CD14-positive monocyte (primary cell): ENCODE measurements at regions not wholly inside any gene's neighbourhood (a gene's known extent, or its start where the extent isn't known, plus 50 kb on each side); places are given as distances from the start of the nearest gene placed in this dataset.

Source experiments
- DNase-seq, 3 donors: peaks; one replicate each; pipeline ENCODE4 v3.0.0-alpha.2; 2011 to 2022
- H2AFZ ChIP-seq: 2 replicates; pipeline ENCODE4 v1.6.0; 2012; ENCODE audit warnings: mild to moderate bottlenecking, low read depth, low read length, inconsistent platforms; ENCODE audit not compliant: insufficient read depth, poor library complexity, severe bottlenecking
- H3K27ac ChIP-seq, 2 donors: 1 replicate in 1 of 2; 2 replicates in 1 of 2; pipeline ENCODE4 v1.5.1; 2012 to 2013; ENCODE audit warnings: low read length in 2 of 2, control low read depth in 1 of 2, inconsistent platforms in 1 of 2, low read depth in 1 of 2, mild to moderate bottlenecking in 1 of 2
- H3K27me3 ChIP-seq, 2 donors: one replicate each; pipeline versions ENCODE4 v1.6.0 to v1.6.1; 2011 to 2013; ENCODE audit warnings: low read length in 2 of 2; ENCODE audit not compliant: control insufficient read depth in 2 of 2, insufficient read depth in 2 of 2
- H3K36me3 ChIP-seq, 2 donors: replicated peaks in 1 of 2; 1 replicate in 1 of 2; 2 replicates in 1 of 2; pipeline versions ENCODE4 v1.5.1 to v1.6.1; 2012 to 2013; ENCODE audit warnings: low read length in 2 of 2, control low read depth in 1 of 2, inconsistent platforms in 1 of 2, mild to moderate bottlenecking in 1 of 2; ENCODE audit not compliant: insufficient read depth in 2 of 2, control insufficient read depth in 1 of 2
- H3K4me1 ChIP-seq, 2 donors: 1 replicate in 1 of 2; 2 replicates in 1 of 2; pipeline versions ENCODE4 v1.5.1 to v1.6.1; 2012 to 2013; ENCODE audit warnings: low read length in 2 of 2, control low read depth in 1 of 2, inconsistent platforms in 1 of 2, mild to moderate bottlenecking in 1 of 2, moderate library complexity in 1 of 2; ENCODE audit not compliant: insufficient read depth in 2 of 2, control insufficient read depth in 1 of 2
- H3K4me2 ChIP-seq: replicated peaks from 2 replicates; pipeline ENCODE3; 2012; ENCODE audit warnings: low read length, moderate library complexity, mild to moderate bottlenecking; ENCODE audit not compliant: poor library complexity, severe bottlenecking; ENCODE audit errors: extremely low read depth
- H3K4me3 ChIP-seq, 3 experiments: fragments of 200-600 bp in 1 of 3; sonication (generic) in 1 of 3; replicated peaks in 1 of 3; 1 replicate in 2 of 3; 2 replicates in 1 of 3; pipeline ENCODE4 v1.5.1; 2011 to 2013; ENCODE audit warnings: low read length in 3 of 3, mild to moderate bottlenecking in 3 of 3, control low read depth in 2 of 3, low read depth in 2 of 3, inconsistent platforms in 1 of 3, moderate library complexity in 1 of 3
- H3K79me2 ChIP-seq: 2 replicates; pipeline ENCODE4 v1.6.0; 2012; ENCODE audit warnings: mild to moderate bottlenecking, control low read depth, inconsistent platforms, low read length, moderate library complexity; ENCODE audit not compliant: insufficient read depth
- H3K9ac ChIP-seq: 2 replicates; pipeline ENCODE4 v1.6.0; 2017; ENCODE audit warnings: low read length, mild to moderate bottlenecking; ENCODE audit not compliant: insufficient read depth, poor library complexity, severe bottlenecking
- H3K9me3 ChIP-seq, 2 donors: replicated peaks in 1 of 2; 1 replicate in 1 of 2; 2 replicates in 1 of 2; pipeline versions ENCODE4 v1.5.1 to v1.6.1; 2012 to 2013; ENCODE audit warnings: low read length in 2 of 2, control low read depth in 1 of 2; ENCODE audit not compliant: control insufficient read depth in 1 of 2, insufficient read depth in 1 of 2
- H4K20me1 ChIP-seq: 2 replicates; pipeline ENCODE4 v1.6.0; 2012; ENCODE audit warnings: mild to moderate bottlenecking, low read length, control low read depth, moderate library complexity; ENCODE audit not compliant: insufficient read depth
- H3K27ac Mint-ChIP-seq, 7 donors: one replicate each; pipeline ENCODE4 v1.8.0; 2020; ENCODE audit warnings: mild to moderate bottlenecking in 7 of 7, mixed read lengths in 7 of 7, moderate library complexity in 6 of 7, inconsistent platforms in 2 of 7
- H3K27me3 Mint-ChIP-seq, 3 donors: one replicate each; pipeline ENCODE4 v1.8.0; 2021 to 2022; ENCODE audit warnings: low read depth in 3 of 3, mild to moderate bottlenecking in 3 of 3, mixed read lengths in 3 of 3, moderate library complexity in 3 of 3, inconsistent platforms in 1 of 3
- H3K36me3 Mint-ChIP-seq, 2 donors: one replicate each; pipeline ENCODE4 v1.8.0; 2020; ENCODE audit warnings: mixed read lengths in 2 of 2, inconsistent platforms in 1 of 2, mild to moderate bottlenecking in 1 of 2
- H3K4me1 Mint-ChIP-seq: one replicate; pipeline ENCODE4 v1.8.0; 2020; ENCODE audit warnings: mild to moderate bottlenecking, mixed read lengths
- H3K4me3 Mint-ChIP-seq, 2 donors: one replicate each; pipeline ENCODE4 v1.8.0; 2020; ENCODE audit warnings: mild to moderate bottlenecking in 2 of 2, mixed read lengths in 2 of 2, moderate library complexity in 1 of 2
- H3K9me3 Mint-ChIP-seq, 7 donors: one replicate each; pipeline ENCODE4 v1.8.0; 2020 to 2022; ENCODE audit warnings: mixed read lengths in 7 of 7, mild to moderate bottlenecking in 6 of 7, moderate library complexity in 6 of 7, inconsistent platforms in 2 of 7
- WGBS: methylation state at CpG from one replicate; pipeline ENCODE4 v1.1.5; 2013; ENCODE audit warnings: missing lambda C conversion rate; ENCODE audit not compliant: insufficient coverage; 5-methylcytosine and 5-hydroxymethylcytosine counted together
- intact Hi-C, 2 donors: fragments of 100-400 bp; cut with micrococcal nuclease; formaldehyde crosslinking; loops; one replicate each; pipeline versions ENCODE4 v1.15.0 to v1.15.1; 2023
- TF ChIP-seq, protein P1 (sequence below): fragments of 200-600 bp; IDR thresholded peaks from one replicate; pipeline ENCODE4 v1.8.0; 2022; ENCODE audit warnings: antibody characterized with exemption, mild to moderate bottlenecking

DNA sequence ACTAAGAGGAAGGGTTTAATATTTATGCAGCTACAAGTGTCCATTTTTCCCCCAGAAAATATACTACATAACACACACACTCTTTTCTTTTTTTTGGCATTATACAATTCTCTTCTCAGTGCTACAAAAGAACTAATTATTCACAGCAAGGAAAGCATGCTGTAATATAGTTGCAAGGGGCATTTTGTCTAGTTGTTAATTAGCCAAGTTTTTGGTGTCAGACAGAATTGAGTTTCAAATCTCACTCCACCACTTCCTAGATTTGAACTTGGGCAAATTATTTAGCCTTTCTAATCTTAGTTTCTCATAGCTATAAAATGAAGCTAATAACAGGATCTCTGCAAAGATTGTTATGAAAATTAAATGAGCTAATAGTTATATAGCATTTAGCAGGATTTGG lies 60.0 kb upstream of the VTCN1 start:
- no peaks in the 10 kb centered on the region for H3K79me2 ChIP-seq
- H3K36me3 Mint-ChIP-seq, result no peaks in the 10 kb centered on the region
- H3K27ac Mint-ChIP-seq, result no peak overlapping the region
- H3K27me3 ChIP-seq, result no peaks in the 10 kb centered on the region
- peaks cover 0 to 4% (median 2%) of the 10 kb centered on the region in 7 donors for H3K9me3 Mint-ChIP-seq
- no peaks in the 10 kb centered on the region for H3K36me3 ChIP-seq
- no peaks in the 10 kb centered on the region for H4K20me1 ChIP-seq
- H3K27ac ChIP-seq, result no peak overlapping the region
- H3K9me3 ChIP-seq, result no peaks in the 10 kb centered on the region
- H3K4me3 Mint-ChIP-seq, result no peak overlapping the region
- no peak overlapping the region for H3K4me3 ChIP-seq
- H3K9ac ChIP-seq, result no peak overlapping the region
- TF ChIP-seq, protein P1, sequence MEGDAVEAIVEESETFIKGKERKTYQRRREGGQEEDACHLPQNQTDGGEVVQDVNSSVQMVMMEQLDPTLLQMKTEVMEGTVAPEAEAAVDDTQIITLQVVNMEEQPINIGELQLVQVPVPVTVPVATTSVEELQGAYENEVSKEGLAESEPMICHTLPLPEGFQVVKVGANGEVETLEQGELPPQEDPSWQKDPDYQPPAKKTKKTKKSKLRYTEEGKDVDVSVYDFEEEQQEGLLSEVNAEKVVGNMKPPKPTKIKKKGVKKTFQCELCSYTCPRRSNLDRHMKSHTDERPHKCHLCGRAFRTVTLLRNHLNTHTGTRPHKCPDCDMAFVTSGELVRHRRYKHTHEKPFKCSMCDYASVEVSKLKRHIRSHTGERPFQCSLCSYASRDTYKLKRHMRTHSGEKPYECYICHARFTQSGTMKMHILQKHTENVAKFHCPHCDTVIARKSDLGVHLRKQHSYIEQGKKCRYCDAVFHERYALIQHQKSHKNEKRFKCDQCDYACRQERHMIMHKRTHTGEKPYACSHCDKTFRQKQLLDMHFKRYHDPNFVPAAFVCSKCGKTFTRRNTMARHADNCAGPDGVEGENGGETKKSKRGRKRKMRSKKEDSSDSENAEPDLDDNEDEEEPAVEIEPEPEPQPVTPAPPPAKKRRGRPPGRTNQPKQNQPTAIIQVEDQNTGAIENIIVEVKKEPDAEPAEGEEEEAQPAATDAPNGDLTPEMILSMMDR, result no peak
- no peak overlapping the region for H3K4me2 ChIP-seq
- no peaks in the 10 kb centered on the region for H3K4me1 Mint-ChIP-seq
- H2AFZ ChIP-seq, result no peak overlapping the region
- no peak for DNase-seq
- no peaks in the 10 kb centered on the region for H3K4me1 ChIP-seq
- no peaks in the 10 kb centered on the region for H3K27me3 Mint-ChIP-seq
- intact Hi-C loops, result no loop called here

DNA sequence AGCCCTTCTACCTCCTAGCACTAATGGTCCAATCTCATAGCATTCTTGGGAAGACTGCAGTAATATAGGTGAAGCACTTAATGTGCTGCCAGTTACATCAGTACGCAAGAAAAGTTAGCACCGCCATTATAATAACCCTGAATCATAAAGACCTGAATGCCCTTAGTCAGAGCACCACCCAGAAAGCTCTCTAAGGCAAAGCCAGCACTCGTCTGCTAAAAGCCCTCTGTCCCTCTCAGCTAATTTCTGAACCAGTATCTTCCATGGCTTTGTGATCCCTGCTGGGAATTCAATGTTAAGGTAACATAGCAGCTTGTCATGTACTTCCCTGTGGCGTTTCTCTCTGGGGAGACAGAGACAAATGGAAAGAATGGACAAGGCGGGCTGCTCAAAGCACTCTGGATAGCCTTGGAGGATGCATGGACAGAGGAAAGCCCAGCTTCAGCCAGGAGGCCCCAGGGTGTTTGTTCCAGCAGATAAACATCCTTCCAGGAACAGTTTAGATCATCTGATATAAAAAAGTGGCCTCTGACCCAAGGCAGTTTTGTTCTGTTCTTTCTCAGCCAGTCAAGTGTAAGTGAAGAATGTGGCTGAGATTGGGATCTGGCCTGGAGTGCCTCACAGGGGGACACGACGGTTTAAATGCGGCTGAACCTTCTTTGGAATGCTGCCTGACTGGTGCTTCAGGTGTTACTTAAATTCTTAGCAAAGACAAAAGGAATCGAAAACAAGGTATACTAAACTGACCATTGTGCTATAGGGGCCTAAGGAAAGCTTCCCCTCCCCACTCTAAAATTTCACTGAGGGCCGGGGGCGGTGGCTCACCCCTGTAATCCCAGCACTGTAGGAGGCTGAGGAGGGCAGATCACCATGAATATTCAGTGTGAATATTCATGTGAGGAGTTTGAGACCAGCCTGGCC lies 58.1 kb upstream of the VTCN1 start:
- peak overlapping the region in 1 of 7 donors; percentile 26 for H3K27ac Mint-ChIP-seq

More for the DNA sequence above, 58.1 kb upstream of the VTCN1 start:
- intact Hi-C loops, result no loop called here
- Mint-ChIP-seq H3K9me3 (peaks cover 0 to 4% (median 0%) of the 10 kb centered on the region in 7 donors), H3K27me3 (no peaks in the 10 kb centered on the region), H3K4me1 (no peaks in the 10 kb centered on the region), H3K36me3 (no peaks in the 10 kb centered on the region), H3K4me3 (no peak overlapping the region)
- Histone ChIP-seq H3K4me1 (no peaks in the 10 kb centered on the region), H3K27me3 (no peaks in the 10 kb centered on the region), H4K20me1 (no peaks in the 10 kb centered on the region), H3K27ac (no peak overlapping the region), H3K79me2 (no peaks in the 10 kb centered on the region), H3K4me2 (no peak overlapping the region), H3K9ac (no peak overlapping the region), H3K9me3 (no peaks in the 10 kb centered on the region), H2AFZ (no peak overlapping the region), H3K4me3 (no peak overlapping the region), H3K36me3 (no peaks in the 10 kb centered on the region)
- TF ChIP-seq, protein P1, result no peak
- WGBS, result 89% methylated on average over 6 of the region's 11 CpGs
- no peak for DNase-seq
